BJ (cell line): ENCODE measurements at regions not wholly inside any gene's neighbourhood (a gene's known extent, or its start where the extent isn't known, plus 50 kb on each side); places are given as distances from the start of the nearest gene placed in this dataset.

Experiments
- CTCF ChIA-PET: fragments of 350-600 bp; formaldehyde crosslinking; extraction: SDS; loops from one replicate; lab custom pipeline; 2021; ENCODE audit warnings: antibody characterized with exemption, inconsistent platforms; lab: Yijun Ruan, JAX
- POLR2A ChIA-PET: fragments of 300-600 bp; sonication (Branson Sonifier 250); formaldehyde crosslinking; extraction: SDS; loops from one replicate; lab custom pipeline; 2021; ENCODE audit warnings: antibody characterized with exemption; lab: Charles Lee
- DNase-seq: peaks from one replicate; pipeline ENCODE4 v3.0.0-alpha.2; 2011; ENCODE audit warnings: low read depth
- H3K27me3 ChIP-seq: 2 replicates; pipeline ENCODE4 v1.6.0; 2011; ENCODE audit warnings: low read length; ENCODE audit not compliant: control insufficient read depth, insufficient read depth
- H3K36me3 ChIP-seq: 2 replicates; pipeline ENCODE4 v1.5.1; 2011; ENCODE audit warnings: low read length; ENCODE audit not compliant: control insufficient read depth, insufficient read depth
- H3K4me3 ChIP-seq: 2 replicates; pipeline ENCODE4 v1.5.1; 2011; ENCODE audit warnings: low read depth, mild to moderate bottlenecking, control low read depth, low read length
- CTCF ChIP-seq: IDR thresholded peaks from 2 replicates; pipeline ENCODE4 v1.5.1; 2011; ENCODE audit warnings: low read depth, mild to moderate bottlenecking, control low read depth, inconsistent platforms, low read length, moderate library complexity; ENCODE audit not compliant: insufficient read depth

- POLR2A ChIA-PET, result no interaction called here
Observed at GRCh38 chr5:125413496-125414274, 667.2 kb upstream of the ZNF608 start.

DNA sequence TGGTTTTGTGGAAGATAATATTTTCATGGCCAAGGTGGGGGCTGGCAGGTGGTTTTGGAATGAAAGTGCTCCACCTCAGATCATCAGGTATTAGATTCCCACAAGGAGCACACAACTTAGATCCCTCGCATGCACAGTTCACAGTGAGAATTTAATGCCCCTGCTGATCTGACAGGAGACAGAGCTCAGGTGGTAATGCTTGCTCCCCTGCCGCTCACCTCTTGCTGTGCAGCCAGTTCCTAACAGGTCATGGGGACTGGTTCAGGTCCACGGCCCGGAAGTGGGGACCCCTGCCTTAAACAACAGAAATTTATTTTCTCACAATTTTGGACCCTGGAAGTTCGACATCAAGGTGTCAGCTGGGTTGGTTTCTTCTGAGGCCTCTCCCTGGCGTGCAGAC lies 668.7 kb upstream of the ZNF608 start:
- no peak for TF ChIP-seq CTCF
- H3K36me3 ChIP-seq, result no peaks in the 10 kb centered on the region
- peaks cover 4% of the 10 kb centered on the region for H3K27me3 ChIP-seq
- POLR2A ChIA-PET, result no interaction called here
- H3K4me3 ChIP-seq, result no peak overlapping the region
- CTCF ChIA-PET, result no interaction called here
- DNase-seq, result no peak

More at GRCh38 chr5:125413496-125414274, 667.2 kb upstream of the ZNF608 start:
- Histone ChIP-seq H3K4me3 (no peak overlapping the region), H3K36me3 (no peaks in the 10 kb centered on the region), H3K27me3 (peaks cover 4% of the 10 kb centered on the region)
- no peak for DNase-seq
- CTCF ChIA-PET, result interaction anchor here (0.8 kb wide), 1 partner anchor 62 kb away, joined by 3 read pairs; no protein-coding TSS in a partner anchor
- no peak for TF ChIP-seq CTCF

- peaks cover 4% of the 10 kb centered on the region for H3K27me3 ChIP-seq
- H3K36me3 ChIP-seq, result no peaks in the 10 kb centered on the region
- TF ChIP-seq CTCF, result no peak
- POLR2A ChIA-PET, result no interaction called here
- DNase-seq, result no peak
- CTCF ChIA-PET, result no interaction called here
- H3K4me3 ChIP-seq, result no peak overlapping the region
Observed at GRCh38 chr5:125416055-125416454, 669.6 kb upstream of the ZNF608 start.

GRCh38 chr5:125421006-125421405 lies 674.6 kb upstream of the ZNF608 start:
- ChIA-PET CTCF (interaction anchor here (0.6 kb wide), 1 partner anchor 12 kb away, joined by 3 read pairs; no protein-coding TSS in a partner anchor), POLR2A (no interaction called here)
- TF ChIP-seq CTCF, result no peak
- Histone ChIP-seq H3K4me3 (no peak overlapping the region), H3K36me3 (no peaks in the 10 kb centered on the region), H3K27me3 (peaks cover 8% of the 10 kb centered on the region)
- DNase-seq, result no peak

- no peak for DNase-seq
- Histone ChIP-seq H3K27me3 (peaks cover 10% of the 10 kb centered on the region), H3K36me3 (no peaks in the 10 kb centered on the region), H3K4me3 (no peak overlapping the region)
- TF ChIP-seq CTCF, result no peak
- CTCF ChIA-PET, result no interaction called here
- POLR2A ChIA-PET, result no interaction called here
Observed at GRCh38 chr5:125422342-125422741, 675.9 kb upstream of the ZNF608 start.
